Activated CD4-positive, alpha-beta T cell treated with anti-CD3 and anti-CD28 coated beads, Interleukin-2, amount 50 U/mL, for 4 hours (primary cell): ENCODE measurements at regions not wholly inside any gene's neighbourhood (a gene's known extent, or its start where the extent isn't known, plus 50 kb on each side); places are given as distances from the start of the nearest gene placed in this dataset.

Source experiments
- DNase-seq, 2 experiments: peaks; one replicate each; pipeline ENCODE4 v3.0.0-alpha.2; 2020

GRCh38 chr5:174664180-174664850, 60.1 kb upstream of the MSX2 start:
- no peak for DNase-seq

- no peak for DNase-seq
These were observed 59.0 kb upstream of the MSX2 start for GRCh38 chr5:174665347-174665746.

- DNase-seq: no peak
These were observed 56.9 kb upstream of the MSX2 start for GRCh38 chr5:174667526-174667925.

GRCh38 chr5:174668349-174668748, 56.0 kb upstream of the MSX2 start:
- no peak for DNase-seq
